C4-2B (cell line): ENCODE measurements at regions not wholly inside any gene's neighbourhood (a gene's known extent, or its start where the extent isn't known, plus 50 kb on each side); places are given as distances from the start of the nearest gene placed in this dataset.

Experiments
- ZFX ChIP-seq: fragments of 450-650 bp; IDR thresholded peaks from 2 replicates; pipeline ENCODE4 v1.6.1; 2017
- TF ChIP-seq, protein P1 (sequence below): fragments of 450-650 bp; conservative IDR thresholded peaks from 2 replicates; pipeline ENCODE4 v1.5.1; 2017; ENCODE audit warnings: mild to moderate bottlenecking

- TF ChIP-seq, protein P1, sequence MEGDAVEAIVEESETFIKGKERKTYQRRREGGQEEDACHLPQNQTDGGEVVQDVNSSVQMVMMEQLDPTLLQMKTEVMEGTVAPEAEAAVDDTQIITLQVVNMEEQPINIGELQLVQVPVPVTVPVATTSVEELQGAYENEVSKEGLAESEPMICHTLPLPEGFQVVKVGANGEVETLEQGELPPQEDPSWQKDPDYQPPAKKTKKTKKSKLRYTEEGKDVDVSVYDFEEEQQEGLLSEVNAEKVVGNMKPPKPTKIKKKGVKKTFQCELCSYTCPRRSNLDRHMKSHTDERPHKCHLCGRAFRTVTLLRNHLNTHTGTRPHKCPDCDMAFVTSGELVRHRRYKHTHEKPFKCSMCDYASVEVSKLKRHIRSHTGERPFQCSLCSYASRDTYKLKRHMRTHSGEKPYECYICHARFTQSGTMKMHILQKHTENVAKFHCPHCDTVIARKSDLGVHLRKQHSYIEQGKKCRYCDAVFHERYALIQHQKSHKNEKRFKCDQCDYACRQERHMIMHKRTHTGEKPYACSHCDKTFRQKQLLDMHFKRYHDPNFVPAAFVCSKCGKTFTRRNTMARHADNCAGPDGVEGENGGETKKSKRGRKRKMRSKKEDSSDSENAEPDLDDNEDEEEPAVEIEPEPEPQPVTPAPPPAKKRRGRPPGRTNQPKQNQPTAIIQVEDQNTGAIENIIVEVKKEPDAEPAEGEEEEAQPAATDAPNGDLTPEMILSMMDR = no peak
- no peak for TF ChIP-seq ZFX
Measured at GRCh38 chr1:4523551-4523950, 130.9 kb upstream of the AJAP1 start.
